Ishikawa (cell line): ENCODE measurements at regions not wholly inside any gene's neighbourhood (a gene's known extent, or its start where the extent isn't known, plus 50 kb on each side); places are given as distances from the start of the nearest gene placed in this dataset.

Experiments
- CEBPB ChIP-seq: IDR thresholded peaks from 2 replicates; pipeline ENCODE4 v1.6.1; 2012
- TAF1 ChIP-seq: IDR thresholded peaks from 2 replicates; pipeline ENCODE4 v1.6.1; 2012; ENCODE audit warnings: low read depth, mild to moderate bottlenecking

GRCh38 chr22:48895336-48895735 lies 932.3 kb downstream of the BRD1 start:
- TF ChIP-seq CEBPB (no peak), TAF1 (no peak)
